ENCODE measurements at regions not wholly inside any gene's neighbourhood (a gene's known extent, or its start where the extent isn't known, plus 50 kb on each side); places are given as distances from the start of the nearest gene placed in this dataset.

GRCh38 chr13:27673911-27674310, 52.2 kb downstream of the POLR1D start:
- ATAC-seq (replicated peaks in 6 of 8), result no peak
- Histone ChIP-seq H3K4me3 (no peak overlapping the region), H3K27ac (no peak overlapping the region), H3K4me1 (replicated peaks in 1 of 2) (no peaks in the 10 kb centered on the region)
- 100% methylated on average over 1 of the region's 1 CpG; no CpG with 5 or more reads in 9 of the 10 experiments for WGBS, 10 experiments
- in situ Hi-C loops (cut with MboI; ENCODE audit: low pct_unique_long_range_greater_than_20kb in 2 of 9, low sequenced_read_pairs in 9 of 9, unreplicated experiment in 9 of 9), result no loop called here

GRCh38 chr13:27678306-27679040, 56.8 kb downstream of the POLR1D start:
- in situ Hi-C loops (cut with MboI; ENCODE audit: low pct_unique_long_range_greater_than_20kb in 2 of 9, low sequenced_read_pairs in 9 of 9, unreplicated experiment in 9 of 9), result no loop called here
- ATAC-seq (replicated peaks in 6 of 8), result peak in 1 of 8 experiments; percentile 44
- no peaks in the 10 kb centered on the region for H3K4me1 ChIP-seq (replicated peaks in 1 of 2)
- no peak overlapping the region for H3K27ac ChIP-seq
- WGBS, 10 experiments, result 19 to 80% (median 55%) methylated on average over 1 to 5 of the region's 6 CpGs; no CpG with 5 or more reads in 5 of the 10 experiments
- H3K4me3 ChIP-seq, result no peak overlapping the region

GRCh38 chr13:27679396-27679795, 57.7 kb downstream of the POLR1D start:
- Histone ChIP-seq H3K4me1 (replicated peaks in 1 of 2) (no peaks in the 10 kb centered on the region), H3K4me3 (no peak overlapping the region), H3K27ac (no peak overlapping the region)
- in situ Hi-C loops (cut with MboI; ENCODE audit: low pct_unique_long_range_greater_than_20kb in 2 of 9, low sequenced_read_pairs in 9 of 9, unreplicated experiment in 9 of 9), result no loop called here
- WGBS, 10 experiments, result 83 to 86% (median 83%) methylated on average over 1 of the region's 1 CpG; no CpG with 5 or more reads in 7 of the 10 experiments
- no peak for ATAC-seq (replicated peaks in 6 of 8)

GRCh38 chr13:27679896-27680295, 58.2 kb downstream of the POLR1D start:
- H3K27ac ChIP-seq, result no peak overlapping the region
- in situ Hi-C loops (cut with MboI; ENCODE audit: low pct_unique_long_range_greater_than_20kb in 2 of 9, low sequenced_read_pairs in 9 of 9, unreplicated experiment in 9 of 9), result no loop called here
- H3K4me1 ChIP-seq (replicated peaks in 1 of 2), result no peaks in the 10 kb centered on the region
- WGBS, 10 experiments, result 20 to 100% (median 67%) methylated on average over 2 to 5 of the region's 5 CpGs; no CpG with 5 or more reads in 2 of the 10 experiments
- no peak overlapping the region for H3K4me3 ChIP-seq
- ATAC-seq (replicated peaks in 6 of 8), result no peak

GRCh38 chr13:27680465-27680864, 58.8 kb downstream of the POLR1D start:
- Histone ChIP-seq H3K4me3 (no peak overlapping the region), H3K27ac (no peak overlapping the region), H3K4me1 (replicated peaks in 1 of 2) (no peaks in the 10 kb centered on the region)
- in situ Hi-C loops (cut with MboI; ENCODE audit: low pct_unique_long_range_greater_than_20kb in 2 of 9, low sequenced_read_pairs in 9 of 9, unreplicated experiment in 9 of 9), result no loop called here
- no peak for ATAC-seq (replicated peaks in 6 of 8)

GRCh38 chr13:27691207-27691606, 69.5 kb downstream of the POLR1D start:
- Histone ChIP-seq H3K4me1 (replicated peaks in 1 of 2) (no peaks in the 10 kb centered on the region), H3K4me3 (no peak overlapping the region), H3K27ac (no peak overlapping the region)
- no peak for ATAC-seq (replicated peaks in 6 of 8)
- WGBS, 10 experiments, result 5 to 95% (median 75%) methylated on average over 3 of the region's 3 CpGs
- in situ Hi-C loops (cut with MboI; ENCODE audit: low pct_unique_long_range_greater_than_20kb in 2 of 9, low sequenced_read_pairs in 9 of 9, unreplicated experiment in 9 of 9), result no loop called here

GRCh38 chr13:27696731-27697130, 75.0 kb downstream of the POLR1D start:
- Histone ChIP-seq H3K4me1 (replicated peaks in 1 of 2) (no peaks in the 10 kb centered on the region), H3K4me3 (no peak overlapping the region), H3K27ac (no peak overlapping the region)
- ATAC-seq (replicated peaks in 6 of 8), result no peak
- in situ Hi-C loops (cut with MboI; ENCODE audit: low pct_unique_long_range_greater_than_20kb in 2 of 9, low sequenced_read_pairs in 9 of 9, unreplicated experiment in 9 of 9), result no loop called here
- 0 to 85% (median 50%) methylated on average over 1 to 3 of the region's 3 CpGs for WGBS, 10 experiments

GRCh38 chr13:27699952-27700351, 78.3 kb downstream of the POLR1D start:
- Histone ChIP-seq H3K4me1 (replicated peaks in 1 of 2) (no peaks in the 10 kb centered on the region), H3K4me3 (no peak overlapping the region), H3K27ac (no peak overlapping the region)
- WGBS, 10 experiments, result 0 to 100% (median 72%) methylated on average over 1 to 4 of the region's 4 CpGs
- ATAC-seq (replicated peaks in 6 of 8), result peak in 2 of 8 experiments; percentile 57 to 71
- in situ Hi-C loops (cut with MboI; ENCODE audit: low pct_unique_long_range_greater_than_20kb in 2 of 9, low sequenced_read_pairs in 9 of 9, unreplicated experiment in 9 of 9), result no loop called here

- Histone ChIP-seq H3K4me3 (no peak overlapping the region), H3K27ac (no peak overlapping the region), H3K4me1 (replicated peaks in 1 of 2) (no peaks in the 10 kb centered on the region)
- no peak for ATAC-seq (replicated peaks in 6 of 8)
- in situ Hi-C loops (cut with MboI; ENCODE audit: low pct_unique_long_range_greater_than_20kb in 2 of 9, low sequenced_read_pairs in 9 of 9, unreplicated experiment in 9 of 9), result no loop called here
- WGBS, 10 experiments, result 10 to 89% (median 40%) methylated on average over 1 to 2 of the region's 2 CpGs; no CpG with 5 or more reads in 1 of the 10 experiments
Observed at GRCh38 chr13:27704681-27705080, 83.0 kb downstream of the POLR1D start.

GRCh38 chr13:27708325-27708724, 84.0 kb upstream of the GSX1 start:
- no peak for ATAC-seq (replicated peaks in 6 of 8)
- Histone ChIP-seq H3K27ac (no peak overlapping the region), H3K4me1 (replicated peaks in 1 of 2) (no peaks in the 10 kb centered on the region), H3K4me3 (no peak overlapping the region)
- in situ Hi-C loops (cut with MboI; ENCODE audit: low pct_unique_long_range_greater_than_20kb in 2 of 9, low sequenced_read_pairs in 9 of 9, unreplicated experiment in 9 of 9), result no loop called here
- 60 to 96% (median 80%) methylated on average over 1 to 5 of the region's 9 CpGs; no CpG with 5 or more reads in 3 of the 10 experiments for WGBS, 10 experiments

- no peak overlapping the region for H3K27ac ChIP-seq
- no peak for ATAC-seq (replicated peaks in 6 of 8)
Observed at GRCh38 chr13:27709779-27710178, 82.5 kb upstream of the GSX1 start.

GRCh38 chr13:27712421-27712820, 79.9 kb upstream of the GSX1 start:
- Histone ChIP-seq H3K4me3 (no peak overlapping the region), H3K27ac (no peak overlapping the region), H3K4me1 (replicated peaks in 1 of 2) (no peaks in the 10 kb centered on the region)
- in situ Hi-C loops (cut with MboI; ENCODE audit: low pct_unique_long_range_greater_than_20kb in 2 of 9, low sequenced_read_pairs in 9 of 9, unreplicated experiment in 9 of 9), result no loop called here
- WGBS, 10 experiments, result 0 to 89% (median 25%) methylated on average over 1 to 2 of the region's 2 CpGs; no CpG with 5 or more reads in 6 of the 10 experiments
- ATAC-seq (replicated peaks in 6 of 8), result peak in 1 of 8 experiments; percentile 71

More at GRCh38 chr13:27709779-27710178, 82.5 kb upstream of the GSX1 start:
- in situ Hi-C loops (cut with MboI; ENCODE audit: low pct_unique_long_range_greater_than_20kb in 2 of 9, low sequenced_read_pairs in 9 of 9, unreplicated experiment in 9 of 9), result no loop called here
- no peaks in the 10 kb centered on the region for H3K4me1 ChIP-seq (replicated peaks in 1 of 2)
- no peak overlapping the region for H3K4me3 ChIP-seq
- WGBS, 10 experiments, result 0 to 71% (median 42%) methylated on average over 1 of the region's 1 CpG; no CpG with 5 or more reads in 4 of the 10 experiments

GRCh38 chr13:27713767-27714166, 78.5 kb upstream of the GSX1 start:
- ATAC-seq (replicated peaks in 6 of 8), result no peak
- WGBS, 10 experiments, result 21 to 100% (median 94%) methylated on average over 1 to 4 of the region's 4 CpGs
- Histone ChIP-seq H3K4me3 (no peak overlapping the region), H3K4me1 (replicated peaks in 1 of 2) (no peaks in the 10 kb centered on the region), H3K27ac (no peak overlapping the region)
- in situ Hi-C loops (cut with MboI; ENCODE audit: low pct_unique_long_range_greater_than_20kb in 2 of 9, low sequenced_read_pairs in 9 of 9, unreplicated experiment in 9 of 9), result no loop called here

GRCh38 chr13:27721681-27722080, 70.6 kb upstream of the GSX1 start:
- ATAC-seq (replicated peaks in 6 of 8), result no peak

More at GRCh38 chr13:27721681-27722080, 70.6 kb upstream of the GSX1 start:
- Histone ChIP-seq H3K27ac (no peak overlapping the region), H3K4me3 (no peak overlapping the region), H3K4me1 (replicated peaks in 1 of 2) (peaks cover 0 to 3% of the 10 kb centered on the region in 2 donors)
- in situ Hi-C loops (cut with MboI; ENCODE audit: low pct_unique_long_range_greater_than_20kb in 2 of 9, low sequenced_read_pairs in 9 of 9, unreplicated experiment in 9 of 9), result no loop called here
- WGBS, 10 experiments, result 80 to 100% (median 80%) methylated on average over 1 of the region's 2 CpGs; no CpG with 5 or more reads in 7 of the 10 experiments

Measured in motor neuron (in vitro differentiated cells).